NCI-H2107 treated with DMSO at 0.1 percent for 48 hours (cell line): ENCODE measurements at regions not wholly inside any gene's neighbourhood (a gene's known extent, or its start where the extent isn't known, plus 50 kb on each side); places are given as distances from the start of the nearest gene placed in this dataset.
"Not testable (repeated sequence)": the region's sequence is repeated elsewhere in the genome, so short reads cannot be mapped to it uniquely, and the experiment has no call there.

Source experiments
- DNase-seq: peaks from one replicate; lab custom pipeline; 2025; ENCODE audit not compliant: unreplicated experiment; lab: John Stamatoyannopoulos, UW

DNA sequence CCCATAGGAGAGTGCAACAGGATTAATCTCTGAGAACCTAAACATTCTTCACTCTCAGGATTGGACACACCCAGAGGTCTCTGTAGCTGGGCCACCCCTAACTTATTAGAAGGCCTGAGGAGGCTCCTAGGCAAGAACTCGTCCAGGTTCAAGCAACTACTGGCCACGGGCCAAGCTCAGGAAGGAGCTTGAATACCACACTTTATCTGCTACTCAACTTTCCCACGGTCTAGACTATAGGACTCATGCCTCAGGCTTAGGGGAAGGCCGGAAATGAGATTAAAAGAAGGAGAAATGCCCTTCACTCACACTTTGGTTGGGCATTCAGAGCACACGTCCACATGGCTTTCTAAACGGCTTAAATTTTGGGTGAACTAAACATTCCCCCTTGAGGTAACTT, 142.8 kb upstream of the PHYHIPL start:
- no peak for DNase-seq

DNA sequence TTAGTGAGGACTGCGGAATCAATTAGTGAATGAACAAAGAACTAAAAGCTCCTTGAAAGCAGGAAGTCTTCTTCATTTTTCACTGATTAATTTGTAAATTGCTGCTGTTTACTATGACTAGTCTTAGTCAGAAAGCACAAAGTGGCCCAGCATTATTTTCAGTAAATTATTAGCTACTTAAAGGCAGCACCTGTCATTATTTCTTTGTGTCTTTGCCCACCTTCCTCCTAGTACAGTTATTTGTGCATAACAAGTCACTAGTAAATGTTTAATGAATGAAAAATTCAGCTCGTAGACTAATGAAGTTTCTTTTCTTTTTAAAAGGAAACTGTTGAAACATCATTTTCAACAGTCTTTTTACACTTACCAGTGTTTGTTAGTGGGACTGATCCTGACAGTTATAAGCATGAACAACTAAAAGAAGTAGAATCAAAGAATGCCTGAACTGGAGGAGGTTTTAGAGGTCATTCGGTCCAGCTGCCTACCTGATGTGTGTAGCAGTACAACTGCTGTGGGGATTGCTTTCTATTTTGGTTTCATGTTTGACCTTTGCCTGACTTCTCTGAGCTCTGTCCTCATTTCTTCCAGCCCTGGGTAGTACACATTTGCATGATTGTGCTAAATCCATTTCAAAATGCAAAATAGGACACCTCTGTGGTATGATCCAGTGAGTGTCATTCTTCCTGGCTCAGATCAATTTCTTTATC, 140.0 kb upstream of the PHYHIPL start:
- no peak for DNase-seq

DNA sequence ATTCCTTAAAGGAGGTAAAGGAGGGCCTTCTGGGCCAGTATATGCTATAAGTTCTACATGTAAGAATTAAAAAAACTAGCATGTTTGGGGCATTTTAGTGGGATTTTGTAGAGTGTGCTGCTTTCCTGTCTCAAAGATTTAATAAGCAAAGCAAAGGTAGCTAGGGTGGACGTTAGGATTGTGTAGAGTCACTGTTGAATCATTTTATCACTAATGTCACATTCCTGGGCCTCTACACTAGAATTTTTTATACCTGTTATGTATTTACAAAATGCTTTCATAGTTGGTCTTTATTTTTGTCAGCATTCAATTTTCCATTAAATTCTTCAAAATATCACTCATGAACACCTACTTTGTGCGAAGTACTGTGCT, 139.4 kb upstream of the PHYHIPL start:
- DNase-seq = no peak

DNA sequence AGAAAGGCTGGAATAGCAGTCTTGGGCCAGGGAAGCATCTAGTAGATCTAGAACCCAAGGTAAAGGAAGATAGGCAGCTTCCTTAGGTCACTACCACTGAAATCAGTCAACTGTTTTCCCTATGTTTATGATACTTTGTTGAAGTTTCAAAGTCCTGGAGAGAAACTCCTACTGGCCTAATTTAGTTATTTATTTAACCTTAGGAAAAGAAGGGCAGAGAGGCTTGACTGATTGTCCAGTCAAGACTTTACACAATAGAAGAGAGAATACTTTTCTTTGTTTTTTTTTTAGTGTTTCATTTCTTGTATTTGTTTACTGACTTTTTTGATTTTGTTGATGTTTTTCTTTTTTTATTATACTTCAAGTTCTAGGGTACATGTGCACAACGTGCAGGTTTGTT, 138.9 kb upstream of the PHYHIPL start:
- no peak for DNase-seq

DNA sequence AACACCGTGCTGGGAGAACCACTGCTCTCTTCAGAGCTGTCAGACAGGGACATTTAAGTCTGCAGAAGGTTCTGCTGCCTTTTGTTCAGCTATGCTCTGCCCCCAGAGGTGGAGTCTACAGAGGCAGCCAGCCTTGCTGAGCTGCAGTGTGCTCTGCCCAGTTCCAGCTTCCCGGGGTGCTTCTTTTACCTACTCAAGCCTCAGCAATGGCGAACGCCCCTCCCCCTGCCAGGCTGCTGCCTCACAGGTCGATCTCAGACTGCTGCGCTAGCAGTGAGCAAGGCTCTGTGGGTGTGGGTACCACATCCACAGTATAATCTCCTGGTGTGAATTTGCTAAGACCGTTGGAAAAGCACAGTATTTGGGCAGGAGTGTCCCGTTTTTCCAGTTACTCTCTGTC, 133.1 kb upstream of the PHYHIPL start:
- DNase-seq = not testable (repeated sequence)

DNA sequence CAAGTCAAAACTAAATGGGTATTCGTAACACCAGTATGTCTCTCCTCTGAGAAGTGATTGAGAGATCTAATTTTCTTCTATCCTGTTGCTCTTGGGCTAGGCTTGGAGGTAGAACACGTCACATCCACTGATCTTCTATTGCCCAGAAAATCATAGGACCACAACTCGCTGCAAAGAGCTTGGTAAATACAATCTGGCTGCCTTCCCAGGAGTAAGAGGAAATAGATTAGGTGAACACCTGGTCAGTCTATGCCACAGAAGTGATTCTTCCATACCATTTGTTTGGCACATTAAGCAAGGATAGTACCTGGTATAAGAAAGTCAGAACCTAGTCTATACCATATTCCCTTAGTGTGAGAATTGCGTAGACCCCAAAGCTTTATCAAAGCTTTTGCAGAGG, 129.3 kb upstream of the PHYHIPL start:
- DNase-seq = peak; percentile 34

DNA sequence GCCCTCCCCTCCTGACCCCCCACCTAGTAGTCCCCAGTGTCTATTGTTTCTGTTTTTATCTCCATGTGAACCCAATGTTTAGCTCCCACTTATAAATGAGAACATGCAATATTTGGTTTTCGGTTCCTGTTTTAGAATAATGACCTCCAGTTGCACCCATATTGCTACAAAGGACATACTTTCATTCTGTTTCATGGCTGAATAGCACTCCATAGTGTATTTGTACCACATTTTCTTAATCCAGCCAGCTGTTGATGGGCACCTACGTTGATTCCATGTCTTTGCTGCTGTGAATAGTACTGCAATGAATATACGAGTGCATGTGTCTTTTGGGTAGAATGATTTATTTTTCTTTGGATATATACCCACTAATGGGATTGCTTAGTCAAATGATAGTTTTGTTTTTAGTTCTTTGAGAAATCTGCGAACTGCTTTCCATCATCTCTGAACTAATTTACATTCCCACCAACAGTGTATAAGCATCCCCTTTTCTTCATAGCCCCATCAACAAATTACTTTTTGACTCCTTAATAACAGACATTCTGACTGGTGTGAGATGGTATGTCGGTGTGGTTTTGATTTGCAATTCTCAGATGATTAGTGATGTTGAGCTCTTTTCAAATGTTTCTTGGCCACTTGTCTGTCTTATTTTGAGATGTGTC, 128.4 kb upstream of the PHYHIPL start:
- DNase-seq = no peak

DNA sequence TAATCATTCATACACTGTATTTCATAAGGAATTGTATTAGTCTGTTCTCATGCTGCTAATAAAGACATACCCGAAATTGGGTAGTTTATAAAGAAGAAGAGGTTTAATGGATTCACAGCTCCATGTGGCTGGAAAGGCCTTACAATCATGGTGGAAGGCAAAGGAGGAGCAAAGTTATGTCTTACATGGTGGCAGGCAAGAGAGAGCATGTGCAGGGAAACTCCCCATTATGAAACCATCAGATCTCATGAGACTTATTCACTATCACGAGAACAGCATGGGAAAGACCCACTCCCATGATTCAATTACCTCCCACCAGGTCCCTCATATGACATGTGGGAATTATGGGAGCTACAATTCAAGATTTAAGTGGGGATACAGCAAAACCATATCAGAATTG, 122.9 kb upstream of the PHYHIPL start:
- DNase-seq = not testable (repeated sequence)

DNA sequence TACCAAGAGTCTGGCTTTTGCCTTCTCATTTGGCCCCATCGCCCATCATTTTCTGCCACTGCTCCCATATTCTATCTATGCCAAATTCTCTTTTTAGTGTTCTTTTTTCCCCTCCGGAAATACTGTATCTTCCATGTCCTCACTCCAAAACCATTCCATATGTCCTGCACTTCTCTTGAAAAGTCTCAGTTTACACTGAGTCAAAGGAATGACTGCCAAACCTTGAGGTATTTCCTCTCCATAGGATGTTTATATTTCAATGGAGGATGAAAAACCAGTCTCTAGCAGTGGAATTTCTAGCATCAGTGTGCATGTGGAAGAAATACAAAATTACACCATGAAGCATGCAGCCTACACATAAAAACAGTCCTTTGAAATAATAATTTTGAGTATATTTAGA, 121.4 kb upstream of the PHYHIPL start:
- no peak for DNase-seq

DNA sequence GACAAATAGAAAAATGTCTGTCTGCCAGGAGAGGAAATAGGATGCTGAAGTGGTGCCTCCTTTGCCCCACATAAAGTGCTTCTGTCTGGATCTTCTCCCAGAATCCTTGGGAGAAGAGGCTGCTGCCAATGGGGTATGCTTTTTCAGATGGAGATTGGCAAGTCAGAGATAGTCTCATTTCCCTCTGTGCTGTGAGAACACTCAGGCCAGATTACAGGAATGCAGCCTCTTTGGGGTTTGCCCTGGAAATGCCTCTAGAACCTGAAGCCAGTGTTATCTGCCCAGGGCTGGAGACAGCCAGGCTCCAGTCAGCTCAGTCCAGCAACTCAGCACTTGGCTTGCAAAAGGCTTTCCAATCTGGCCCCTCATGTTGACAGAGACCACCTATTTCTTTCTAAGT, 119.1 kb upstream of the PHYHIPL start:
- no peak for DNase-seq

DNA sequence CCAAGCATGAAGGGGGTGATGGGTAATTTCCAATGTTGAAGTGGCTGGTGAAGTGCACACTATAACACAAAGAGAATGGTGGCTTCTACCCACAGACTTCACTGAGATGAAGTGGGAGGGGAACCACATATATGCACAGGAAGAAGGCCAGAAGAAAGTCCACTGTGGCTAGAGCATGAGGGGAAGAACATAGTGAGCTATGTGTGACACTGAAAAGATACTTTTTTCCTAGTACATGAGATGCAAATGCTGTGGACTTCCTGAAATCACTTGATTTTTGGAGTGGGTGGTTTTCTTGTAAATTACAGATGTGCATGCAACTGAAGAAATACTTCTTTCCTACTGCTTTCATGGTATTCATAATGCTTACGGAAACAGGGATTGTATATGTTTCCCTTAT, 115.6 kb upstream of the PHYHIPL start:
- no peak for DNase-seq

DNA sequence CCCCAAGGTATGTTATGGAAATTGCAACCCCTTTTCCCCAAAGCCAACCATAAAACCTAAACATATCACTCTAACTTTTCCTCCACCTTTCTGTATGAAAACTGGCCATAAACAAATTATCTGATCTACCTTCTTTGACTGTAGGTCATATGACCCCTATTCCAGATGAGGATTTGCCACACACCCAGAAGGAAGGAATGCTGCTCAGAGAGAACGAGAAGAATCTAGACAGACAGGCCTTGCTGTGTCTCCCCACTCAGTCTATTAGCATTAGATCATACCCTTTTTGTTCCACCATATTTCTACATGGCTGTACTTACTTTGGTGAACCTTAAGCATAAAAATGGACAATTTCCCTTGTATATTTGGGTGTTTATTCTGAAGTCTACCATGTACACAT, 113.0 kb upstream of the PHYHIPL start:
- no peak for DNase-seq

DNA sequence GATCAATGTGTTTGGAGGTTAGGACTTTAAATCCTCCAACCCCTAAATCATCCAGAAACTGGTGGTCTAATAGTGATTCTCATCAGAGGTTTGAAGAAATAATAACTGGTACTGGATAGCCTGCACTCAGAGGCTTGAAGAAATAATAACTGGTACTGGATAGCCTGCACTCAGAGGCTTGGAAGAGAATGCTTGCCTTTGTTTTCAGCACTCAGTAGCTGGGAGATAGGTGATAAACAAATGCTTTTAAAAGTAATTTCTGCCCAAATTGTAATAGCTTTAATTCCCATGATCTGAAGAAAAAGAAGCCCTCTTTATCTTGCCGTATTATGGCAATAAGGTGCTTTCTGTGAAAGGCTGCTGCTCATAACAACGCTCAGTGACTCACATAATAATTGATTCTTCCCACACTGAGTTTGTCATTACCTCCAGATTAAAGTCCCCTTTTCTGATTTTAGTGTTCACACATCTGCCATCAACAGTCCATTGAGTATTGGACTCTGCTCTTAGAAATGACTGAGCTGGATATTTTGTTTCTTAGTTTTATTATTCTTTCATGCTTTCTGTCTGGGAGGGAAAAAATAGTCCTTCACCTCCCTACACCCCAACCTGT, 112.3 kb upstream of the PHYHIPL start:
- DNase-seq = no peak

DNA sequence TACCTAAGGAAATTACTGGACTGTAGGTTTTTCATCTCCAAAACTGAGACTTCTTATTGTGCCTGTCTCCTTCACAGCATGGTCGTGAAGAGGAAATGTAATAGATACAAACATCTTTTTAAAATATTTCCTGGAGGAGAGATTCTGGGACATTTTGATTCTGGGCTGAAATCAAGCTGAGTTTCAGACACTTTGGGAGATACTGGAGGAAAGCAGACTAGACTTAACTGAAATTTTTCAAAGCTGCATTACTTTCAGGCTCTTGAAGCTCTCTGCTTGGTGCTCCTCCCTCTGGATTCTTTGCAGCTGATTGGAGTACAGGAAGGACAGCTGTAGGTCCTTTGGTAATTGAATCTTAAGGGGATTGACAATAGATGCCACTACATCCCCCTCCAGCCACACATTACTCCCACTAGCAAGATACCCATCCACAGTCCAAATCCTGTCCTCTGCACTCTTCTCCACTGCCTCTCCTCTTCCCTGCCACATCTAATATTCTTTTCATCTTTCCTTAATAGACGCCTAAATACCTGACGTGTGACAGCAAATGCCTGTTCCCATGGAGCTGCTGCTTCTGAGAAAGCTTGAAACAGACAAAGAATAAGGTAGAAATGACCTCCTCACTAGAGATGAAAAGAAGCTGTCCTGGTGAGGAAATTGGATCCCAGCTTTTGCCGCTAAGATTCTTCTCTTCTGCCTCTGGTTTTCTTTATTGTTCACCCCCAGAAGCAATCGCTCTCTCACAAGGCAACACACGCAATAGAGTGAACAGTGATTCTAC, 111.5 kb upstream of the PHYHIPL start:
- DNase-seq = no peak

DNA sequence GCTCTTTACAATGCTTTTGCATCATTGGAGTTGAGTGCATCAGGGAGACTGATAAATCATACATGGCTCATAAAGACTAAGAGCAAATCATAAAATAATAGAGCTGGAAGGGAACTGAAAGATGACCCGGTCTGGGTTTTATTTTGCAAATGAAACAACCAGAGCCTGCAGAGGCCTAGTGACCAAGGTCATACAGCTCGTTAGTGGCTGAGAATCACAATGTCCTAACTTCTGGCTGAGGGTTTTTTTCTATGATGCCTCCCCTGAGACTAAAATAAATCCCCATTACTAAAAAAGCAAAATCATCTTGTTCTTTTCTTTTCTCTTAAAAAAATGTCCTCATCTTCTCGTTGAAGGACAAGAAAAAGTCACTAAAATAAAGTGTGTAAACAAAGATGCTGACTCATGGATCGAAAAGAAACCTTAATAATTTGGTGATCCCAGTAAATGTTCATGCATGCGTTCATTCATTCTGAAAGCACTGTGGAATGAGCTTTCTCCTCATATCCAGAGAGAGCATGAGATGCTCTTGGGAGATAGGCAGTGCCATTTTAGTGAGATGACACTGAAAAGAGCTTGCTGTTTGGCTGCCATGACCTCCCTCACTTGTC, 107.8 kb upstream of the PHYHIPL start:
- DNase-seq = no peak

DNA sequence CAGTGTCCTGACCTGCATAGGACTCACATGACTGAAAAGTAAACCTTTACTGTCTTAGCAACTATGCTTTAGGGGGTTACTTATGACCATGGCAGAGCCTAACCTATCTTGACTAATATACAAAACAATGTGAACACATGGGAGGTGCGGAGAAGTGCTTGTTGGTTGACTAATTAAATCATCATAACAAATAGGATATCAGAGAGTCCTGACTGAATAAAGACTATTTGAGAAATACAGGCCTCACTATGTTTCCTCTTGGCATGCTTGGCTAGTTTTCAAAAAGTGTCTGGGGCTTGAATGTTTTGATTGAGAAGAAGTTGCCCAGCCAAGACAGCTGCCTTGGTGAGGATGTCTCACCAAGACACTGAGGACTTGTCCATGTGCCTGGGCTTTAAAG, 104.4 kb upstream of the PHYHIPL start:
- DNase-seq = no peak

DNA sequence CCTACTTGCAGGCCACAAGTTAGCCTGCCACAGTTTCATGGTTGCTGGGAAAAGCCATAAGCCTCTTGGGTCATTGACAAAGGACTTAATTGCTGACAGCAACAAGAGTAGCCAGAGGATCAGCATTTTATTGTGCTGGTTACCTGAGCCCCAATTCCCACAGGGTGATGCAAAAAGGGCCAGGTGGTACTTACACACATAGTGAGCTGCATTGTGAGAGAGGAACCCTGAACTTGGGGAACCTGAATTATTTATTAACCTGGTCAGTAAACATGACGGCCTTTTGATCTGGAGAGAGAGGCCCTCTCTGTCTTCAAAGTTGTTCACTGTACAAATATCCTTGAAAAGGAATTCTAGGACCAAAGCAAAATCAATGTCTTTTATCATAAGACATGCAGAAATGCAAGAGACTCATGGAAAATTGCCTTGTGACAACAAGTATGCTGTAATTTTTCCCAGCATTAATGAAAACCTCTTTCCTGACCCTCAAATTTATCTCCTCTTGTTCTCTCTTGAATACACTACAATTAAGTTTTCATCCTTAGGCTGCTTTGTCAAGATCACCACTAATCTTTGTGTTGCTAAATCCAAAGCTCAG, 102.9 kb upstream of the PHYHIPL start:
- DNase-seq = no peak

DNA sequence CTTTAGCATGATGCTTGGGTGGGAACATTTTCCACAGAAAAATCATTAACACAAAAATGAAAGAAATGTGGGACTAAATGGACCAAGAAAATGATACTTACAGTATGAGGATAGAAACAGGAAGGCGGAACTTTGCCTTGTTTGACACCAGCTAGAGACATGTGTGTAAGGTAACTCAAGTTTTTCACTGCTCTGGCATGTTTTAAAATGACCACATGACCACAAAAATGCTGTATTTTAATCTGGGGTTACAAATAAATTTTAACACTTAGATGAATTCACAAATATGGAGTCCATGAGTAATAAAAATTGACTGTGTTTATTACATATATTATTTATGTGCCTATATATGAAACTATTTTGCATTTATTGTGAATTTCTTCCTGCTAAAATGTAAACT, 100.9 kb upstream of the PHYHIPL start:
- DNase-seq = no peak

DNA sequence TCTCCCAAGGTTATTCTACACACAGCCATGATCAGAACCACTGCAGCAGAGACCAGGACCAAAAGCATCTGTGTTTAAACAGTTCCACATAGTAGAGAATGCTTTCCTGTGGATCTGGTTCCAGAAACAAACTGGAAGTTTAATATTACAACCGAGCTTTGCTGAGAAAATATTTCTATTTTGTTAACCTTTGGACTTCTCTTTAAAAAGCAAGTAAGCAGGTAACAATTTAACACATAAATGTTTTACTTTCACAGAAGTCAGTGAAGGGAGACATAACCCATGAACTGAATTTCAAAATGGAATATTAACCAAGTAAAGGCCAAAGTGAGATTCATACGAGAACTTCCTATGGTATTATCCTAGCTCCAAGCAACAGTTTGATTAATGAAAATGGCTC, 98.6 kb upstream of the PHYHIPL start:
- DNase-seq = no peak

DNA sequence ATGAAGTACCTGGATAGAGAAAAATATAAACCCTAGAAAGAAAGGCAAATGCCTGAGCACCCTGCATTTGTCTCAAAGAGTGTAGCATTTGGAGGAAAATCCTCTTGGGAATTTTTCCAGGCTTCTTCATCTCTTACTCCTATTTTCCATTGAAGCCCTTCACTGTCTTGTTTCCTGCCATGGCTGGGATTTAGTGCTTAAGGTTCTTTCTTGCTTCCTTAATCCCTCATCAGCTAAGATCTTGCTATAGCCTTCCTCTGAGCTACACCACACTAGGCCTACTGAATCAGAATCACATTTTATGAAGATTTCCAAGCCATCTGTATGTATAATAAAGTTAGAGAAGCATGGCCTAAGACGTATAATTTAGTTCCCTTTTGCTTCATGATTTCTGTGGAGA, 97.5 kb upstream of the PHYHIPL start:
- DNase-seq = no peak
